Left forelimb (tissue), 1 donor: ENCODE measurements at regions not wholly inside any gene's neighbourhood (a gene's known extent, or its start where the extent isn't known, plus 50 kb on each side); places are given as distances from the start of the nearest gene placed in this dataset.

Source experiments
- DNase-seq: peaks from one replicate; pipeline ENCODE4 v3.0.0-alpha.2; 2018; ENCODE audit warnings: low spot score

DNA sequence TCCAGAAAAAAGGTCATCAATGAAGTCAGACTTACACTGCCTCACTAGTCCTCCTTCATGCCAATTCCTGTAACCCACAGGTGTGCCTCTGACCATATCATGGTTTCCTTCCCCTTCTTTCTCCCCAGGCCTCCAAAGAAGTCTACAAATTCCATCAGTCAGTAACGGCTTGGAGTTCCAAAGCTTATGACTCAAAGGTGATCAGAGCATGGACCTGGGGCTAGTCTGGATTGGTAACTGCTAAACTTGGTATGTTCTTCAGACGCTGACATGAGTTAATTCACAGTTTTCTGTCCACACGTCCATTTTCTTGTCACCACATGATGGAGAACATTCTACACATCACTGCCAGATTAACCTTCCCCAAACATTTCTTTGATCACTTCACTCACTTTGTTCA, 560.4 kb downstream of the ETNK1 start:
- no peak for DNase-seq

- DNase-seq = no peak
These were observed 562.0 kb downstream of the ETNK1 start for GRCh38 chr12:23186950-23187349.

DNA sequence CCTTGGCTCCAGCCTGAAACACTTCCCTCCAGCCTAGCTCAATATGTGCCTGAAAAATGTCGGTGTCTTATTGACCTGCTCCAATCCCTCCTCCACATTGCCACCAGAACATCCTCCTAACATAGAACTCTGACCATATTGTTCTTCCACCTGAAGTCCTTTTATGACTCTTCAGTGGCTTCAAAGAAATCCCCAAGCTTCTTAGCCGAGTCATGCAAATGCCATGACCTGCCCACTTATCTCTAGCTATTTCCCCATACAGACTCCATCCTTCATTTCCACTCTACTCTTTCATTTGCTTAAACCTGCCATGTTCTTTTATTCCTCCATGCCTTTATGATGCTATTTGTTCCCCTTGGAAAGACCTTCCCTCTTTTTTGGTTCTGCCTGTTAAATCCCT, 568.6 kb downstream of the ETNK1 start:
- no peak for DNase-seq

DNA sequence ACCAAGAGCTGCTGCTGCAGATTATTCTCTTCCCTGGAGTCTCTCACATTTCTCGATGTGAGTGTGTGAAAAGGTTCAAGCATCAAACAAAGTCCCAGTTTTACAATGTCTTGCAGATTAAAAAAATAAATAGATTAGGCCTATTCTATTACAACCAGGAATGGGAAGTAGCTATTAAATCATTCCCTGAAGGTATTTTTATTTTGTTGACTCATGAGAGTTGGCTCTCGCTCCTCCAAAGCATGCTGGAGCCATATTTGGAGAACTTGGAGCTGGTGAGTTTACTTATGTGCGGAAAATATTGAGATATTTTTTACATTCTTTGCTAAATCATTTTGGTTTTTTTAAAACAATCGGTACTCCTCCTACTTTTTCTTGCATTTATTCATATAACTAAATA, 572.3 kb downstream of the ETNK1 start:
- no peak for DNase-seq

DNA sequence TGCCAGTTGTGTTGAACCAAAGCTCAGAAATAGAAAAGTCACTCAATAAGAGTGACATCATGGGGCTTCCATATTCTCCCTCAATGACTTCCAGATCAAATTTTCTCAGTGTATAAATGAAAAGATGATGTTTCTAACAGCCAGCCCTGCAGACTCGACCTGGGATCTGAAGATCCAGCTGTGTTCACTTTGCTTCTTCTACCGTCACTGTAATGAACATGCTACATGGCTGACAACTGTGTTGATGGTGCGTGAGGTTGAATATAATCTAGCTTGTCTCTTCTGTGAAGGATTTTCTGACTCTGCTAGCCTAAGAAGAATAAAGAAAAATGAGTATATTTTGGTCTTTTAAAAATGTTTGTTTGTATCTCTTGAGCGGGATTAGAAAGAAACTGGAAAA, 577.8 kb downstream of the ETNK1 start:
- DNase-seq = no peak

- no peak for DNase-seq
These were observed 580.2 kb downstream of the ETNK1 start for GRCh38 chr12:23204933-23205778.

- no peak for DNase-seq
These were observed 584.8 kb downstream of the ETNK1 start for GRCh38 chr12:23209793-23210192.

DNA sequence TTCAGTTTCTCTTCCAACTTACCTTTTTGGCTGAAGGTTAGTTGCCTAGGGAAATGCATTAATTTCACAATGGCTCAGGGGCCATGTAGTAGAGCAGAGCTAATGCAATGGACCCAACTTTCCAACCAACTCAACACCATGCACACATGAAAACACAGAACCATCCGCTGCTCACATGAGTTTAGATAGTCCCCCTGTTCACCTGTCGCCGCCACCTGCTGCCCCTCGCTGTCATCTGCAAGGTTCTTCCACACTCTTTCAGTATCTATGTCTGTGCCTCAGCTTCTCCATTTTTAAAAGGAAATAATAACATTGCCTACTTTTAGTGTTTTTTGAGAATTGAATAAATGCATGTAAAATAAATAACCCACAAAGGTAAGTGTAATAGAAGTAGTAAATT, 585.6 kb downstream of the ETNK1 start:
- DNase-seq = no peak

DNA sequence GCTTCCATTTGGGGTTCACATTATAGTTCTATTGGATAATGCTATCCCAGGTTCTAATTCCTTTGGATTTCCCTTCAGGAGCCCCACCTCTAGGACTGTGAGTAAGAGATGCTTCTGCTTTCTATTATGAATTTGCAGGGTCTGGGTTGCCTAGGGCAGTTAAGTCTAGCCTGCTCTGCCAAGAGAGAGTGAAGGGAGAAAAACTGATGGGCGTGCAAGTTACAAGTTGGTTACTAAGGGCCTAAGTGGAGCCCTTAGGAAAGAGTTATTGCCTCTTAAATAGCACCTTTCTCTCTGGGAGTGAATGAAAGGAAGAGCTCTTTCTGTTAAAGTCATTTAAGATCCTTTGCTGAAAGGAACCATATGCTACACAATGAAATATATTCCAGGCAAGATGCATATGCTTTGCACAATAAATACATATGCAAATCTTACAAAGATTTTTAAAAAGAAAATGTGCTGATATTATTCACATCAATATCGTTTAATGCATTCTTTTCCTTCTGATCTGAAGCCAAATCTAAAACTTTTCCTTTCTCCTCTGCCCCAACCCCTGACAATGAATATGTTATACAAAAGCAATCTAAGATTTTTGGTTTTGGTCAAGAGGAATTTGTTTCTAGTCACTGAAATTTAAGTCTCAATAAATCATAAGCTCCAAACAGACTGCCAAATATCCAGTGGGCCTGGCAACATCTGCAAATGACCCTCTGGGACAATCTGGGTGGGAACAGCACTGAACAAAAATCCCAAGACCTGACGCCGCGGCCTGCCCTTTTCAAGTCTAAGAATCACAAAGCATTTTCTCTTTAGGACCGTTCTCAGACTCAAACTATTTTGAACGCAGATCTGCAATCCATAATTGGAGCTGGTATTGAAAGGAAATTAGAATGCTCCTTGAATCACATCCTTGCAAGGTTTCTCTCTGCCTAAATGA, 586.7 kb downstream of the ETNK1 start:
- no peak for DNase-seq

- DNase-seq = no peak
These were observed 592.2 kb downstream of the ETNK1 start for GRCh38 chr12:23217158-23217557.

GRCh38 chr12:23217667-23218066, 592.7 kb downstream of the ETNK1 start:
- no peak for DNase-seq

DNA sequence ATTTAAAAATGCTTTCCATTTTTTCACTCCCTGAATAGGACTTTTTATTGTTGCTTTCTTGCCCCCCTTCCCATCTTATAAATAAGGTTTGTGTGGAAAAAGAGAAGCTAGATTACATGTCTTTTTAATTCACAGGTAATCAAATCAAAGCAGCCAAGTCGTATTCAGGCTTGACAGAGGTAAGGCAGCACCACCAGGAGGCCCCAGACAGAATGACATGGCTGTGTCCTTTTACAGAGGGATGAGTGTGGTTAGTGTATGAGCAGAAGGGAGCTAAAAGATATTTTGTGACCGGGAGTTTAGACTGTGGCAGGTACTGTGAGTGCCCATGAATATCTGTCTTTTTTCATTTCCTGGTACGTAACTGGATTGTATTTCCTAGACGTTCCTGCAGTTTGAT, 596.1 kb downstream of the ETNK1 start:
- DNase-seq = no peak

DNA sequence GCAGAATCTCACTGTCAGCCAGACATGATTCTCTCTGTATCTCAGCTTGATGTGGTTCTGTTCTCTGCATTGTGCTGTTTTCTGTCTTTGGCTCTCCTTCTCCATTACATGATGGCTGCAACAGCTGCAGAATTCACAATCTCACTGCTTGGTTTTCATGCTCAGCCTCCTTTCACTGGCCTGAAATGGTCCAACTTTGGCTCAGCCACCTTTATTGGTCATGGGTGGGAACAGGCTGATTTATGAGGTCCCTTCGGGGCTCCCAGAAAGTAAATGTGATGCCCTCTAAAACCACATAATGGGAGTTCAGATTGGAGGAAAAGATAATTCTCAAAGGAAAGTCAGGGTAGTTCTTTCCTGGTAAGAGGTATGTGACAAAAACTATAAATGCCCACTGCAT, 597.0 kb downstream of the ETNK1 start:
- DNase-seq = no peak

- no peak for DNase-seq
These were observed 597.8 kb downstream of the ETNK1 start for GRCh38 chr12:23222801-23223200.

GRCh38 chr12:23228101-23228500, 603.1 kb downstream of the ETNK1 start:
- DNase-seq = no peak

GRCh38 chr12:23230899-23231298, 605.9 kb downstream of the ETNK1 start:
- no peak for DNase-seq

DNA sequence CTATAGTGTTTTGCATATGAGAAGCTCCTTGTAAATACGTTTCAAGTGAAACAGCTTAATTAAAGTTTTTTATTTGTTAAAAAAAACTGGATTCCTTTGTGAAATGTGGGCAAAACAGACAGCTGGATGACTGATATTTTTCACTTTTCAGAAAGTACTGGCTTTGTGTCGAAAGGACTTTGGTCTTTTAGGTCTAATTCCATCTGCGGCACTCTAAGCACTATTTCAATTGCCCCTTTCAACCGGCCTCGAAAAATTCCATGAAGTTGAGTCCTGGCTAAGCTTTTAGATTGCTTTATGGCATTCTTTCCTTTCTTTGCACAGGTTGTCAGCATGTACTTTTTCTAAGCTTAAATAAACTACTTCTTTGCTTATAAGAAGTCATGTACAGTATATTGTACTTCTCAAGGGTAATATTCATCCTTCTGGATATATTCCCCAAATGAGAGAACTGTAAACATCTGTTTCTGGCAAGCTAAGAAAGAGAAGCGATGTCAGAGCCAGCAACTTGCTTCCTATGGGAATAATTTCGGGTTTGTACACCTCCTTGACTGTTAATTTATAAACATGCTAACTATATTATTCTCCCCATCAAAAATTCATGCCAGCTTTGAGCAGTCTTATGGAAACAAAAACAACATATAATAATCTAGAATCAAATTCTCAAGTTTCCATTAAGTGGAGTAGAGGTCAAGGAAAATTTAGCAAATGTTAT, 611.3 kb downstream of the ETNK1 start:
- DNase-seq = no peak

GRCh38 chr12:23236811-23237210, 611.8 kb downstream of the ETNK1 start:
- no peak for DNase-seq

- no peak for DNase-seq
These were observed 613.2 kb downstream of the ETNK1 start for GRCh38 chr12:23238190-23238589.

- no peak for DNase-seq
These were observed 614.0 kb downstream of the ETNK1 start for GRCh38 chr12:23238957-23239356.

- no peak for DNase-seq
These were observed 620.2 kb downstream of the ETNK1 start for GRCh38 chr12:23245186-23245585.

- no peak for DNase-seq
These were observed 628.2 kb downstream of the ETNK1 start for GRCh38 chr12:23253191-23253590.
